H9 (cell line): ENCODE measurements at regions not wholly inside any gene's neighbourhood (a gene's known extent, or its start where the extent isn't known, plus 50 kb on each side); places are given as distances from the start of the nearest gene placed in this dataset.

Source experiments
- DNase-seq: peaks from one replicate; pipeline ENCODE4 v3.0.0-alpha.2; 2017
- H2AFZ ChIP-seq: one replicate; pipeline ENCODE4 v1.6.1; 2013; ENCODE audit warnings: mild to moderate bottlenecking, low read length, control low read depth, moderate library complexity
- H2AK5ac ChIP-seq: 2 replicates; pipeline ENCODE4 v1.6.1; 2013; ENCODE audit warnings: low read length, control low read depth, mixed read lengths; ENCODE audit not compliant: insufficient read length
- H2BK120ac ChIP-seq: one replicate; pipeline ENCODE4 v1.6.1; 2013; ENCODE audit warnings: low read depth, mild to moderate bottlenecking, low read length, control low read depth, inconsistent platforms; ENCODE audit not compliant: poor library complexity, severe bottlenecking
- H2BK12ac ChIP-seq: 2 replicates; pipeline ENCODE4 v1.6.1; 2013; ENCODE audit warnings: low read length, control low read depth, mixed read lengths, low read depth; ENCODE audit not compliant: insufficient read length
- H2BK15ac ChIP-seq: 2 replicates; pipeline ENCODE4 v1.6.1; 2013; ENCODE audit warnings: low read depth, low read length, control low read depth
- H2BK20ac ChIP-seq: one replicate; pipeline ENCODE4 v1.6.1; 2013; ENCODE audit warnings: low read depth, mild to moderate bottlenecking, low read length, control low read depth, inconsistent platforms; ENCODE audit not compliant: poor library complexity, severe bottlenecking
- H2BK5ac ChIP-seq: 2 replicates; pipeline ENCODE4 v1.6.1; 2013; ENCODE audit warnings: low read length, control low read depth, mixed read lengths; ENCODE audit not compliant: insufficient read length
- H3K14ac ChIP-seq: 2 replicates; pipeline ENCODE4 v1.6.1; 2013; ENCODE audit warnings: low read length, control low read depth; ENCODE audit not compliant: insufficient read depth
- H3K18ac ChIP-seq: 2 replicates; pipeline ENCODE4 v1.6.1; 2013; ENCODE audit warnings: low read depth, mild to moderate bottlenecking, mixed read lengths, low read length, control low read depth; ENCODE audit not compliant: insufficient read length
- H3K23ac ChIP-seq: 2 replicates; pipeline ENCODE4 v1.6.1; 2013; ENCODE audit warnings: low read length, control low read depth, mixed read lengths, low read depth; ENCODE audit not compliant: insufficient read length
- H3K23me2 ChIP-seq: 2 replicates; pipeline ENCODE4 v1.6.1; 2013; ENCODE audit warnings: low read depth, mild to moderate bottlenecking, mixed read lengths, low read length, control low read depth; ENCODE audit not compliant: insufficient read length, poor library complexity, severe bottlenecking
- H3K27ac ChIP-seq: 2 replicates; pipeline ENCODE4 v1.5.1; 2013; ENCODE audit warnings: low read length, control low read depth, mixed read lengths, low read depth; ENCODE audit not compliant: insufficient read length
- H3K27me3 ChIP-seq: 2 replicates; pipeline ENCODE4 v1.6.1; 2013; ENCODE audit warnings: low read length, control low read depth, inconsistent platforms; ENCODE audit not compliant: insufficient read depth
- H3K4ac ChIP-seq: 2 replicates; pipeline ENCODE4 v1.6.1; 2013; ENCODE audit warnings: low read depth, mild to moderate bottlenecking, control low read depth, inconsistent platforms, low read length, moderate library complexity
- H3K4me1 ChIP-seq: 2 replicates; pipeline ENCODE4 v1.6.1; 2013; ENCODE audit warnings: low read length, control low read depth, inconsistent platforms; ENCODE audit not compliant: insufficient read depth
- H3K4me2 ChIP-seq: 2 replicates; pipeline ENCODE4 v1.6.1; 2013; ENCODE audit warnings: low read length, control low read depth, mixed read lengths; ENCODE audit not compliant: insufficient read length, insufficient read depth
- H3K56ac ChIP-seq: 2 replicates; pipeline ENCODE4 v1.6.1; 2013; ENCODE audit warnings: low read depth, mild to moderate bottlenecking, mixed read lengths, low read length, control low read depth; ENCODE audit not compliant: insufficient read length
- H3K79me1 ChIP-seq: 2 replicates; pipeline ENCODE4 v1.6.1; 2013; ENCODE audit warnings: low read depth, mild to moderate bottlenecking, moderate library complexity, low read length, control low read depth, inconsistent platforms; ENCODE audit not compliant: insufficient read depth, poor library complexity, severe bottlenecking
- H3K79me2 ChIP-seq: 2 replicates; pipeline ENCODE4 v1.6.1; 2013; ENCODE audit warnings: low read length, control low read depth, inconsistent platforms; ENCODE audit not compliant: insufficient read depth
- H3K9ac ChIP-seq: 2 replicates; pipeline ENCODE4 v1.6.1; 2013; ENCODE audit warnings: low read length, control low read depth, mixed read lengths; ENCODE audit not compliant: insufficient read length; ENCODE audit errors: extremely low read depth
- H3K9me3 ChIP-seq: one replicate; pipeline ENCODE4 v1.6.1; 2013; ENCODE audit warnings: low read depth, low read length, inconsistent platforms; ENCODE audit not compliant: control insufficient read depth
- H3T11ph ChIP-seq: one replicate; pipeline ENCODE4 v1.6.1; 2013; ENCODE audit warnings: mild to moderate bottlenecking, low read length, control low read depth, inconsistent platforms
- H4K20me1 ChIP-seq: one replicate; pipeline ENCODE4 v1.6.1; 2013; ENCODE audit not compliant: control insufficient read depth, insufficient read length, insufficient read depth
- H4K5ac ChIP-seq: 2 replicates; pipeline ENCODE4 v1.6.1; 2013; ENCODE audit warnings: low read depth, mild to moderate bottlenecking, mixed read lengths, low read length, control low read depth; ENCODE audit not compliant: insufficient read length
- H4K8ac ChIP-seq: replicated peaks from 2 replicates; pipeline ENCODE4 v1.6.1; 2013; ENCODE audit warnings: low read length, control low read depth, mixed read lengths, low read depth; ENCODE audit not compliant: insufficient read length
- H4K91ac ChIP-seq: 2 replicates; pipeline ENCODE4 v1.6.1; 2013; ENCODE audit warnings: low read depth, mild to moderate bottlenecking, moderate library complexity, mixed read lengths, low read length, control low read depth; ENCODE audit not compliant: insufficient read length
- H3K27ac Mint-ChIP-seq, 3 experiments: 2 replicates in 2 of 3; 3 replicates in 1 of 3; pipeline ENCODE4 v1.8.0; 2020 to 2021; ENCODE audit warnings: mixed read lengths in 3 of 3, mild to moderate bottlenecking in 1 of 3, moderate library complexity in 1 of 3
- H3K27me3 Mint-ChIP-seq: 2 replicates; pipeline ENCODE4 v1.8.0; 2021; ENCODE audit warnings: low read depth, mild to moderate bottlenecking, moderate library complexity, mixed read lengths
- H3K36me3 Mint-ChIP-seq, 3 experiments: 2 replicates in 2 of 3; 3 replicates in 1 of 3; pipeline ENCODE4 v1.8.0; 2020 to 2021; ENCODE audit warnings: low read depth in 3 of 3, mixed read lengths in 3 of 3; ENCODE audit not compliant: insufficient read depth in 1 of 3
- H3K4me1 Mint-ChIP-seq, 2 experiments: 2 replicates each; pipeline ENCODE4 v1.8.0; 2020; ENCODE audit warnings: mixed read lengths in 2 of 2
- H3K4me3 Mint-ChIP-seq, 2 experiments: 2 replicates in 1 of 2; 3 replicates in 1 of 2; pipeline ENCODE4 v1.8.0; 2020 to 2021; ENCODE audit warnings: mild to moderate bottlenecking in 2 of 2, mixed read lengths in 2 of 2, moderate library complexity in 1 of 2
- H3K9me3 Mint-ChIP-seq, 2 experiments: 2 replicates in 1 of 2; 3 replicates in 1 of 2; pipeline ENCODE4 v1.8.0; 2020; ENCODE audit warnings: mild to moderate bottlenecking in 2 of 2, mixed read lengths in 2 of 2, moderate library complexity in 1 of 2
- WGBS: extraction: QIAGEN DNeasy Blood & Tissue Kit; methylation state at CpG from one replicate; pipeline ENCODE4 v1.1.7; 2013; ENCODE audit warnings: missing lambda C conversion rate, low lambda C conversion rate, mixed read lengths; ENCODE audit not compliant: insufficient read length; ENCODE audit errors: extremely low coverage; 5-methylcytosine and 5-hydroxymethylcytosine counted together
- TF ChIP-seq, protein P1 (sequence below): fragments of 200-600 bp; sonication (generic); conservative IDR thresholded peaks from 3 replicates; pipeline ENCODE4 v1.8.0; 2021; ENCODE audit warnings: antibody characterized with exemption, mild to moderate bottlenecking

DNA sequence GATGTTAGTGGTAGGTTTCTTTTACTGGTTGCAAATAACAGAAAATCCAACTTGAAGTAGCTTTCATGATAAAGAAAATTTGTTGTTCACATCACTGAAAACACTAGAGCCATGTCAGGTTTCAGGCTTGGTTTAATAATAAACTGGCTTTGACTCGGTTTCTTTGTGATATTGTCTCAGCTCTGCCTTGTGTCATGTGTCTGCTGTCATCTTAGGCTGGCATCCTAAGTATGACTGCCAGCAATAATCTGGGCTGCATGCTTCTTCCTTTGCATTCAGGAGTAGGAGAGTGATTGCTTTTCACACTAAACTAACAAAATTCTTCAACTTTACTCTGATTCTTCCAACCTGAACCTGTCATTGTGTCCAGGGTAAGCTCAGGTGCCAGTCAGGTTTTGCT, 474.0 kb upstream of the B3GALT2 start:
- Histone ChIP-seq H3K27me3 (no peaks in the 10 kb centered on the region), H3K9ac (no peak overlapping the region), H4K20me1 (no peaks in the 10 kb centered on the region), H3T11ph (no peak overlapping the region), H3K4ac (no peak overlapping the region), H2BK12ac (no peak overlapping the region), H2BK5ac (no peak overlapping the region), H4K5ac (no peak overlapping the region), H3K79me1 (no peaks in the 10 kb centered on the region), H2BK20ac (no peak overlapping the region), H3K14ac (no peak overlapping the region), H3K56ac (no peak overlapping the region), H3K27ac (no peak overlapping the region), H2AK5ac (no peak overlapping the region), H3K4me2 (no peak overlapping the region), H3K9me3 (no peaks in the 10 kb centered on the region), H4K8ac (no peak overlapping the region), H3K4me1 (no peaks in the 10 kb centered on the region), H3K23me2 (no peaks in the 10 kb centered on the region), H3K79me2 (no peaks in the 10 kb centered on the region), H3K18ac (no peak overlapping the region), H2AFZ (no peak overlapping the region), H2BK15ac (no peak overlapping the region), H3K23ac (no peak overlapping the region), H2BK120ac (no peak overlapping the region), H4K91ac (no peak overlapping the region)
- TF ChIP-seq, protein P1, sequence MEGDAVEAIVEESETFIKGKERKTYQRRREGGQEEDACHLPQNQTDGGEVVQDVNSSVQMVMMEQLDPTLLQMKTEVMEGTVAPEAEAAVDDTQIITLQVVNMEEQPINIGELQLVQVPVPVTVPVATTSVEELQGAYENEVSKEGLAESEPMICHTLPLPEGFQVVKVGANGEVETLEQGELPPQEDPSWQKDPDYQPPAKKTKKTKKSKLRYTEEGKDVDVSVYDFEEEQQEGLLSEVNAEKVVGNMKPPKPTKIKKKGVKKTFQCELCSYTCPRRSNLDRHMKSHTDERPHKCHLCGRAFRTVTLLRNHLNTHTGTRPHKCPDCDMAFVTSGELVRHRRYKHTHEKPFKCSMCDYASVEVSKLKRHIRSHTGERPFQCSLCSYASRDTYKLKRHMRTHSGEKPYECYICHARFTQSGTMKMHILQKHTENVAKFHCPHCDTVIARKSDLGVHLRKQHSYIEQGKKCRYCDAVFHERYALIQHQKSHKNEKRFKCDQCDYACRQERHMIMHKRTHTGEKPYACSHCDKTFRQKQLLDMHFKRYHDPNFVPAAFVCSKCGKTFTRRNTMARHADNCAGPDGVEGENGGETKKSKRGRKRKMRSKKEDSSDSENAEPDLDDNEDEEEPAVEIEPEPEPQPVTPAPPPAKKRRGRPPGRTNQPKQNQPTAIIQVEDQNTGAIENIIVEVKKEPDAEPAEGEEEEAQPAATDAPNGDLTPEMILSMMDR = no peak
- no peak for DNase-seq
- H3K27me3 Mint-ChIP-seq = no peaks in the 10 kb centered on the region
- H3K36me3 Mint-ChIP-seq = no peaks in the 10 kb centered on the region
- peak overlapping the region in 1 of 3 experiments; percentile 41; a peak in 1 of 7 replicates for H3K27ac Mint-ChIP-seq
- no peaks in the 10 kb centered on the region for H3K9me3 Mint-ChIP-seq
- H3K4me1 Mint-ChIP-seq = no peaks in the 10 kb centered on the region
- WGBS = no CpG with 5 or more reads among the region's 1 CpG
- H3K4me3 Mint-ChIP-seq = no peak overlapping the region
